ENCODE measurements at regions not wholly inside any gene's neighbourhood (a gene's known extent, or its start where the extent isn't known, plus 50 kb on each side); places are given as distances from the start of the nearest gene placed in this dataset.

- H2BK120ac ChIP-seq (replicated peaks; ENCODE audit: low read depth, low read length), result no peak overlapping the region
- H2BK15ac ChIP-seq (ENCODE audit: low read length), result no peak overlapping the region
- no peaks in the 10 kb centered on the region; a peak in 1 of 7 replicates for H3K4me1 ChIP-seq (replicated peaks in 1 of 4; ENCODE audit: control insufficient read depth in 3 of 4, insufficient read depth in 4 of 4, low read length in 3 of 4)
- H3K18ac ChIP-seq (ENCODE audit: extremely low read depth, low read length), result no peak overlapping the region
- H4K5ac ChIP-seq (ENCODE audit: insufficient read length, low read depth, low read length), result no peak overlapping the region
- H4K20me1 ChIP-seq (replicated peaks in 1 of 2; ENCODE audit: control insufficient read depth in 1 of 2, insufficient read depth in 2 of 2, low read length in 2 of 2), result no peaks in the 10 kb centered on the region
- no peak for DNase-seq (ENCODE audit: low read depth in 1 of 2, low spot score in 2 of 2)
- no peak overlapping the region for H2BK12ac ChIP-seq (ENCODE audit: low read depth, low read length)
- no peak overlapping the region for H3K4me3 ChIP-seq (ENCODE audit: extremely low read depth in 1 of 4, insufficient read depth in 2 of 4, low read depth in 3 of 4, low read length in 4 of 4)
- no peak overlapping the region for H3K14ac ChIP-seq (ENCODE audit: insufficient read length)
- no peak overlapping the region for H2AK5ac ChIP-seq (ENCODE audit: low read depth, low read length)
- H2AFZ ChIP-seq (ENCODE audit: low read length), result no peak overlapping the region
- no peak overlapping the region for H3K4me2 ChIP-seq (ENCODE audit: insufficient read depth in 1 of 2, low read depth in 2 of 2, low read length in 2 of 2)
- H3K9ac ChIP-seq (replicated peaks in 1 of 4; ENCODE audit: extremely low read depth in 1 of 4, low read depth in 3 of 4, low read length in 3 of 4), result no peak overlapping the region
- no peak for FAIRE-seq
- no peak overlapping the region for H3K27ac ChIP-seq (ENCODE audit: low read depth, low read length)
- no peak overlapping the region for H2BK5ac ChIP-seq (ENCODE audit: low read depth, low read length)
- TF ChIP-seq SP1 (IDR thresholded peaks at IDR 0.05; ENCODE audit: low read depth, low read length) (no peak), JUN (IDR thresholded peaks at IDR 0.05; ENCODE audit: low read depth, low read length) (no peak), KDM5A (IDR thresholded peaks at IDR 0.05; ENCODE audit: low read length) (no peak), NANOG (IDR thresholded peaks at IDR 0.05; ENCODE audit: insufficient read depth, low read depth, low read length, poor library complexity, severe bottlenecking) (no peak), SUZ12 (IDR thresholded peaks at IDR 0.05; ENCODE audit: low read length) (no peak), SIN3A (conservative IDR thresholded peaks at IDR 0.05 in 1 of 2, IDR thresholded peaks at IDR 0.05 in 1 of 2; ENCODE audit: low read depth in 1 of 2, low read length in 2 of 2) (no peak), SIRT6 (IDR thresholded peaks at IDR 0.05; ENCODE audit: low read length) (no peak), MAFK (IDR thresholded peaks at IDR 0.05; ENCODE audit: low read depth, low read length) (no peak), ASH2L (IDR thresholded peaks at IDR 0.05; ENCODE audit: low read length) (no peak), RBBP5 (IDR thresholded peaks at IDR 0.05; ENCODE audit: borderline replicate concordance, low read depth, low read length) (no peak), EP300 (IDR thresholded peaks at IDR 0.05; ENCODE audit: borderline replicate concordance in 1 of 2, low read depth in 2 of 2, low read length in 2 of 2) (no peak), TAF7 (optimal IDR thresholded peaks at IDR 0.05; ENCODE audit: borderline replicate concordance, low read depth, low read length) (no peak), KDM1A (IDR thresholded peaks at IDR 0.05; ENCODE audit: borderline replicate concordance, low read length) (no peak)
- WGBS, 2 experiments (ENCODE audit: extremely low coverage in 1 of 2, insufficient coverage in 1 of 2, insufficient read length in 1 of 2, insufficient replicate concordance in 2 of 2, low coverage in 1 of 2, low lambda C conversion rate in 2 of 2, missing lambda C conversion rate in 1 of 2), result 93% methylated on average over 4 of the region's 4 CpGs; no CpG with 5 or more reads in 1 of the 2 experiments
- H4K91ac ChIP-seq (replicated peaks; ENCODE audit: insufficient read length, low read length), result no peak overlapping the region
- CTCF ChIA-PET (ENCODE audit: partially characterized antibody), result no interaction called here
- no peak overlapping the region for H4K8ac ChIP-seq (ENCODE audit: extremely low read depth, insufficient read depth, low read length)
- H3K36me3 ChIP-seq (ENCODE audit: control insufficient read depth in 2 of 4, insufficient read depth in 4 of 4, low read length in 3 of 4), result no peaks in the 10 kb centered on the region
- no peaks in the 10 kb centered on the region for H3K79me1 ChIP-seq (ENCODE audit: low read depth, low read length)
- POLR2A ChIA-PET (ENCODE audit: partially characterized antibody), result no interaction called here
- H3K23ac ChIP-seq (ENCODE audit: insufficient read length), result no peak overlapping the region
- H3K56ac ChIP-seq (replicated peaks; ENCODE audit: insufficient read length, low read depth, low read length), result no peak overlapping the region
- H3K23me2 ChIP-seq (ENCODE audit: low read depth, low read length), result no peaks in the 10 kb centered on the region
- H3K79me2 ChIP-seq (ENCODE audit: control insufficient read depth in 1 of 2, insufficient read depth in 2 of 2, low read length in 2 of 2), result no peaks in the 10 kb centered on the region
- no peak overlapping the region for H3K4ac ChIP-seq (replicated peaks; ENCODE audit: insufficient read length, low read depth, low read length)
- no peak overlapping the region for H2BK20ac ChIP-seq (ENCODE audit: low read length)
- H3K27me3 ChIP-seq (replicated peaks in 1 of 4; ENCODE audit: control insufficient read depth in 3 of 4, extremely low read depth in 1 of 4, insufficient read depth in 3 of 4, low read length in 3 of 4), result no peaks in the 10 kb centered on the region
- H3K9me3 ChIP-seq (ENCODE audit: insufficient read depth in 2 of 2, low read depth in 1 of 2, low read length in 1 of 2), result no peaks in the 10 kb centered on the region
Measured at GRCh38 chr12:127013197-127013596, 1253.8 kb upstream of the TMEM132C start.
